Stomach (tissue), 8 donors: ENCODE measurements at regions not wholly inside any gene's neighbourhood (a gene's known extent, or its start where the extent isn't known, plus 50 kb on each side); places are given as distances from the start of the nearest gene placed in this dataset.
"Not testable (repeated sequence)": the region's sequence is repeated elsewhere in the genome, so short reads cannot be mapped to it uniquely, and the experiment has no call there.

Experiments used
- DNase-seq, 2 donors: peaks; one replicate each; pipeline versions ENCODE4 v3.0.0 to v3.0.0-alpha.2; 2013 to 2019
- H3K27ac ChIP-seq, 5 donors: fragments of 200-600 bp in 4 of 5; sonication (generic) in 4 of 5; one replicate each; pipeline ENCODE4 v1.5.1; 2013 to 2019; ENCODE audit warnings: mild to moderate bottlenecking in 1 of 5, moderate library complexity in 1 of 5
- H3K27me3 ChIP-seq, 3 donors: fragments of 200-600 bp; sonication (generic); one replicate each; pipeline ENCODE4 v1.5.1; 2017 to 2019; ENCODE audit warnings: mixed run types in 1 of 3
- H3K36me3 ChIP-seq, 4 donors: fragments of 200-600 bp; sonication (generic); 1 replicate in 3 of 4; 2 replicates in 1 of 4; pipeline ENCODE4 v1.5.1; 2016 to 2019
- H3K4me1 ChIP-seq, 4 donors: fragments of 200-600 bp; sonication (generic); one replicate each; pipeline ENCODE4 v1.5.1; 2016 to 2019
- H3K4me3 ChIP-seq, 4 donors: fragments of 200-600 bp; sonication (generic) in 3 of 4; one replicate each; pipeline ENCODE4 v1.5.1; 2016 to 2019; ENCODE audit warnings: mild to moderate bottlenecking in 1 of 4
- H3K9me3 ChIP-seq, 4 donors: fragments of 200-600 bp; sonication (generic); one replicate each; pipeline ENCODE4 v1.5.1; 2016 to 2019
- CTCF ChIP-seq, 7 experiments: fragments of 450-650 bp in 4 of 7; fragments of 200-600 bp in 3 of 7; sonication (generic) in 3 of 7; IDR thresholded peaks; one replicate each; pipeline ENCODE4 v1.5.1; 2016 to 2019; ENCODE audit warnings: antibody characterized with exemption in 7 of 7, control low read depth in 2 of 7, mild to moderate bottlenecking in 1 of 7
- EP300 ChIP-seq: sonication (generic); formaldehyde crosslinking; IDR thresholded peaks from one replicate; pipeline ENCODE4 v1.6.1; 2017; ENCODE audit warnings: antibody characterized with exemption
- POLR2A ChIP-seq, 4 donors: fragments of 450-650 bp; IDR thresholded peaks; one replicate each; pipeline ENCODE4 v1.6.1; 2016; ENCODE audit warnings: antibody characterized with exemption in 4 of 4, control low read depth in 2 of 4, mild to moderate bottlenecking in 1 of 4, moderate library complexity in 1 of 4
- POLR2AphosphoS5 ChIP-seq, 3 donors: sonication (generic); formaldehyde crosslinking; IDR thresholded peaks; one replicate each; pipeline ENCODE4 v1.6.1; 2016; ENCODE audit warnings: antibody characterized with exemption in 3 of 3
- WGBS, 5 donors: extraction: QIAGEN DNeasy Blood & Tissue Kit in 3 of 5; methylation state at CpG; one replicate each; pipeline versions ENCODE4 v1.1.5 to v1.1.7; 2013 to 2018; 5-methylcytosine and 5-hydroxymethylcytosine counted together
- intact Hi-C: fragments of 100-400 bp; cut with DNase I; formaldehyde crosslinking; loops from one replicate; pipeline ENCODE4 v1.15.1; 2023; ENCODE audit warnings: low total_unique reads
- donor health status: healthy with polysubstance abuse.
- donor health status: Bipolar disorder and iron deficiency.
- donor health status: healthy.

- no peak for DNase-seq
- no peaks in the 10 kb centered on the region for H3K27me3 ChIP-seq
- no peaks in the 10 kb centered on the region for H3K36me3 ChIP-seq
- H3K4me3 ChIP-seq, result no peak overlapping the region
- TF ChIP-seq POLR2A (IDR thresholded peaks at IDR 0.05) (no peak), POLR2AphosphoS5 (IDR thresholded peaks at IDR 0.05) (no peak), CTCF (IDR thresholded peaks at IDR 0.05) (no peak), EP300 (no peak)
- H3K9me3 ChIP-seq, result peaks cover 0 to 7% (median 0%) of the 10 kb centered on the region in 4 donors
- WGBS, 5 donors, result 92 to 96% (median 95%) methylated on average over 5 to 9 of the region's 9 CpGs
- intact Hi-C loops, result no loop called here
- H3K4me1 ChIP-seq, result no peaks in the 10 kb centered on the region
- H3K27ac ChIP-seq, result no peak overlapping the region
Observed at GRCh38 chr9:82131072-82131471, 142.5 kb downstream of the SPATA31D1 start.

GRCh38 chr9:82132024-82132423 lies 143.5 kb downstream of the SPATA31D1 start:
- intact Hi-C loops, result no loop called here
- 93 to 100% (median 97%) methylated on average over 1 of the region's 1 CpG for WGBS, 5 donors
- H3K36me3 ChIP-seq, result no peaks in the 10 kb centered on the region
- no peak overlapping the region for H3K27ac ChIP-seq
- no peak for TF ChIP-seq POLR2A (IDR thresholded peaks at IDR 0.05)
- H3K27me3 ChIP-seq, result no peaks in the 10 kb centered on the region
- H3K4me1 ChIP-seq, result no peaks in the 10 kb centered on the region
- DNase-seq, result no peak
- peaks cover 0 to 7% (median 0%) of the 10 kb centered on the region in 4 donors for H3K9me3 ChIP-seq
- no peak overlapping the region for H3K4me3 ChIP-seq

DNA sequence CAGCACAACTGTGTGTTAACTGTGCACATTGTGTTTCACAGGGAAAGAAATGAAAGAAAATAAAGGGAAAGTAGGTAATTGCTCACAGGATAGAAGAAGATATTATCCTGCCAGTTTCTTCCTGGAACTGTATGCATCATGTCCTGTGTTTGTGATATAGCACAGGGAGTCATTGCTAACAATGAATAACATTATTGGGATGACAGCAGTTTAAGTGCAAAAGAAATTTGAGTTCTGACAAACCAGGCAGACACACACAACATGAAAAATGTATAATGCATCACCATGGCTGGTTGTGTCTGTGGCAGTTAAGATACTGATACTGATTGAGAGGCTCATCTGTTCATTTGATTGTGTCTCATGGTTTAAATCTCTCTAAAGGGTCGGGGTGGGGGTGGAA lies 145.4 kb downstream of the SPATA31D1 start:
- H3K4me3 ChIP-seq, result no peak overlapping the region
- H3K36me3 ChIP-seq, result no peaks in the 10 kb centered on the region
- no peaks in the 10 kb centered on the region for H3K27me3 ChIP-seq
- no peak for DNase-seq
- no peak for TF ChIP-seq CTCF (IDR thresholded peaks at IDR 0.05)
- TF ChIP-seq POLR2AphosphoS5 (IDR thresholded peaks at IDR 0.05), result no peak
- no peak for TF ChIP-seq EP300
- no peak for TF ChIP-seq POLR2A (IDR thresholded peaks at IDR 0.05)
- no peaks in the 10 kb centered on the region for H3K4me1 ChIP-seq
- no peak overlapping the region for H3K27ac ChIP-seq
- intact Hi-C loops, result no loop called here
- 36 to 63% (median 55%) methylated on average over 1 of the region's 1 CpG for WGBS, 5 donors
- peaks cover 0 to 7% (median 0%) of the 10 kb centered on the region in 4 donors for H3K9me3 ChIP-seq

DNA sequence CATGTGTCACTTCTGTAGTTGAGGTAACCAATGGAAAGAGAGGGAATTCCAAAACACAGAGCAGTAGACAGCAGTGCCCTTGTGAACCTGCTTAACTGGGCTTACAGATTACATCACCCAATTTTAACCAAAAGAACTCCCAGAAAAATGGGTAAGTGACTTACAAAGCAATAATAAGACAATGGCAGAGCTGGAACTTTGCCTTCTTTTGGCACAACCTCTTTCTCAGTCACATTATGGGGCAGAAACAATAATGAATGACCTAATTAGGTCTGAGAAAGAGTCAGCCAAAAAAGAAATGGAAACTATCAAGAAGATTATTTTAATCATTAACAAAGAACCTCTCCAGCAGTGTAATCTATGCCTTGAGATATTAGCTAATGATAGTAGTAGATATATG lies 146.5 kb downstream of the SPATA31D1 start:
- intact Hi-C loops, result no loop called here
- H3K4me1 ChIP-seq, result no peaks in the 10 kb centered on the region
- H3K27ac ChIP-seq, result no peak overlapping the region
- no peaks in the 10 kb centered on the region for H3K36me3 ChIP-seq
- TF ChIP-seq EP300 (no peak), POLR2A (IDR thresholded peaks at IDR 0.05) (no peak), CTCF (IDR thresholded peaks at IDR 0.05) (no peak), POLR2AphosphoS5 (IDR thresholded peaks at IDR 0.05) (no peak)
- H3K9me3 ChIP-seq, result peaks cover 0 to 7% (median 0%) of the 10 kb centered on the region in 4 donors
- no peak overlapping the region for H3K4me3 ChIP-seq
- no peaks in the 10 kb centered on the region for H3K27me3 ChIP-seq
- DNase-seq, result no peak

GRCh38 chr9:82138081-82138480 lies 149.5 kb downstream of the SPATA31D1 start:
- intact Hi-C loops, H3K27me3 ChIP-seq, H3K36me3 ChIP-seq, H3K9me3 ChIP-seq, H3K27ac ChIP-seq, DNase-seq, H3K4me1 ChIP-seq, H3K4me3 ChIP-seq: not testable (repeated sequence)

DNA sequence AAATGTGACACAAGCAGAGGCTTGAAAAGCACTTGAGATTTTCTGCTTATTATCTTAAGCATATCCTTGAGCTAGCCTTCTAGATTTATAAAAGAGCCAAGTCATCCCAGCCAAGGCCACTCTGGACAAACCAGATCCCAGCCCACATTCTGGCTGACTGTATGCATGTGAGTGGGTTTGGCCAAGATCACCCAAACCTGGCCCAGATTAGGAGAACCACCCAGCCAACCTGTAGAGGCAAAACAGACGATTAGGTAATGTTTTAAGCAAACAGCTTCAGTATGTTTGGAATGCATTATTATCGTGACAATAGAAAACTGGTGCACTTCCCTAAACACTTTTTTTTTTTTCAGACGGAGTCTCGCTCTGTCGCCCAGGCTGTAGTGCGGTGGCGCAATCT lies 151.9 kb downstream of the SPATA31D1 start:
- no peak overlapping the region for H3K27ac ChIP-seq
- no peaks in the 10 kb centered on the region for H3K27me3 ChIP-seq
- intact Hi-C loops, result no loop called here
- H3K4me3 ChIP-seq, result no peak overlapping the region
- H3K4me1 ChIP-seq, result no peaks in the 10 kb centered on the region
- WGBS, 5 donors, result 70 to 91% (median 79%) methylated on average over 7 of the region's 7 CpGs
- no peak for DNase-seq
- no peaks in the 10 kb centered on the region for H3K36me3 ChIP-seq
- no peak for TF ChIP-seq EP300
- TF ChIP-seq POLR2AphosphoS5 (IDR thresholded peaks at IDR 0.05), result no peak
- TF ChIP-seq CTCF (IDR thresholded peaks at IDR 0.05), result no peak
- no peak for TF ChIP-seq POLR2A (IDR thresholded peaks at IDR 0.05)
- peaks cover 0 to 6% (median 0%) of the 10 kb centered on the region in 4 donors for H3K9me3 ChIP-seq
